BE2C (cell line): ENCODE measurements at regions not wholly inside any gene's neighbourhood (a gene's known extent, or its start where the extent isn't known, plus 50 kb on each side); places are given as distances from the start of the nearest gene placed in this dataset.
A peak's percentile ranks its signal among the peaks of the same experiment; 100 is the strongest.

Experiments used
- DNase-seq: peaks from one replicate; pipeline ENCODE4 v3.0.0-alpha.2; 2020
- H3K27me3 ChIP-seq: fragments of 250-450 bp; sonication (Bioruptor Pico); 2 replicates; pipeline ENCODE4 v1.5.1; 2020; ENCODE audit warnings: mild to moderate bottlenecking
- H3K36me3 ChIP-seq: fragments of 250-450 bp; sonication (Bioruptor Pico); 2 replicates; pipeline ENCODE4 v1.5.1; 2020; ENCODE audit warnings: mild to moderate bottlenecking
- H3K4me1 ChIP-seq: fragments of 250-450 bp; sonication (Bioruptor Pico); 2 replicates; pipeline ENCODE4 v1.5.1; 2020
- H3K4me3 ChIP-seq: 2 replicates; pipeline ENCODE4 v1.5.1; 2011; ENCODE audit warnings: low read depth, low read length
- H3K9me3 ChIP-seq: fragments of 250-450 bp; sonication (Bioruptor Pico); 2 replicates; pipeline ENCODE4 v1.5.1; 2020
- CTCF ChIP-seq: IDR thresholded peaks from 2 replicates; pipeline ENCODE4 v1.5.1; 2012; ENCODE audit warnings: mild to moderate bottlenecking, low read depth, low read length

GRCh38 chr5:45109062-45109461 is 300.3 kb downstream of the MRPS30 start:
- H3K27me3 ChIP-seq: no peaks in the 10 kb centered on the region
- no peak for TF ChIP-seq CTCF
- no peaks in the 10 kb centered on the region for H3K9me3 ChIP-seq
- H3K4me3 ChIP-seq: no peak overlapping the region
- DNase-seq: no peak
- no peaks in the 10 kb centered on the region for H3K36me3 ChIP-seq
- no peaks in the 10 kb centered on the region for H3K4me1 ChIP-seq

GRCh38 chr5:45109636-45110035 is 300.9 kb downstream of the MRPS30 start:
- Histone ChIP-seq H3K27me3 (no peaks in the 10 kb centered on the region), H3K36me3 (no peaks in the 10 kb centered on the region), H3K9me3 (no peaks in the 10 kb centered on the region), H3K4me1 (no peaks in the 10 kb centered on the region), H3K4me3 (no peak overlapping the region)
- no peak for DNase-seq
- TF ChIP-seq CTCF: no peak

- no peak for DNase-seq
- no peaks in the 10 kb centered on the region for H3K9me3 ChIP-seq
- no peak for TF ChIP-seq CTCF
- no peak overlapping the region for H3K4me3 ChIP-seq
- H3K4me1 ChIP-seq: no peaks in the 10 kb centered on the region
- no peaks in the 10 kb centered on the region for H3K27me3 ChIP-seq
- H3K36me3 ChIP-seq: no peaks in the 10 kb centered on the region
Measured at GRCh38 chr5:45110399-45110798, 301.7 kb downstream of the MRPS30 start.

GRCh38 chr5:45113726-45114125 is 305.0 kb downstream of the MRPS30 start:
- Histone ChIP-seq H3K36me3 (no peaks in the 10 kb centered on the region), H3K27me3 (no peaks in the 10 kb centered on the region), H3K4me3 (no peak overlapping the region), H3K9me3 (peaks cover 5% of the 10 kb centered on the region; the same call in 1 of the 2 replicates), H3K4me1 (no peaks in the 10 kb centered on the region)
- TF ChIP-seq CTCF: no peak
- DNase-seq: no peak

- Histone ChIP-seq H3K9me3 (no peaks in the 10 kb centered on the region), H3K4me1 (no peaks in the 10 kb centered on the region), H3K4me3 (no peak overlapping the region), H3K36me3 (no peaks in the 10 kb centered on the region), H3K27me3 (no peaks in the 10 kb centered on the region)
- TF ChIP-seq CTCF: no peak
- no peak for DNase-seq
Measured at GRCh38 chr5:45132972-45133371, 324.2 kb downstream of the MRPS30 start.

- no peaks in the 10 kb centered on the region for H3K36me3 ChIP-seq
- peak; percentile 67 for DNase-seq
- no peak for TF ChIP-seq CTCF
- H3K4me1 ChIP-seq: no peaks in the 10 kb centered on the region
- no peaks in the 10 kb centered on the region for H3K27me3 ChIP-seq
- no peak overlapping the region for H3K4me3 ChIP-seq
- no peaks in the 10 kb centered on the region for H3K9me3 ChIP-seq
Measured at GRCh38 chr5:45162974-45163373, 354.2 kb downstream of the MRPS30 start.
